ENCODE measurements at regions not wholly inside any gene's neighbourhood (a gene's known extent, or its start where the extent isn't known, plus 50 kb on each side); places are given as distances from the start of the nearest gene placed in this dataset.

GRCh38 chr2:125581557-125581956 lies 1074.4 kb upstream of the GYPC start:
- no peak overlapping the region for H3K4me3 ChIP-seq (ENCODE audit: low read depth, poor library complexity, severe bottlenecking)
- WGBS, 2 donors: 27 to 34% methylated on average over 4 of the region's 4 CpGs
- no peak for DNase-seq (ENCODE audit: low spot score in 2 of 2)
- no peak for TF ChIP-seq CTCF (IDR thresholded peaks at IDR 0.05)
- no peak for TF ChIP-seq POLR2A (IDR thresholded peaks at IDR 0.05)
- intact Hi-C loops (cut with DNase I; ENCODE audit: low total_unique reads): no loop called here

- 19 to 22% methylated on average over 1 of the region's 1 CpG for WGBS, 2 donors
These were observed 1073.4 kb upstream of the GYPC start for GRCh38 chr2:125582516-125582915.

GRCh38 chr2:125584732-125585131 lies 1071.2 kb upstream of the GYPC start:
- 83 to 86% methylated on average over 1 of the region's 1 CpG for WGBS, 2 donors
- intact Hi-C loops (cut with DNase I; ENCODE audit: low total_unique reads): no loop called here
- H3K4me3 ChIP-seq (ENCODE audit: low read depth, poor library complexity, severe bottlenecking): no peak overlapping the region
- DNase-seq (ENCODE audit: low spot score in 2 of 2): no peak
- TF ChIP-seq POLR2A (IDR thresholded peaks at IDR 0.05): no peak

More at GRCh38 chr2:125582516-125582915, 1073.4 kb upstream of the GYPC start:
- intact Hi-C loops (cut with DNase I; ENCODE audit: low total_unique reads): no loop called here
- no peak for TF ChIP-seq CTCF (IDR thresholded peaks at IDR 0.05)
- TF ChIP-seq POLR2A (IDR thresholded peaks at IDR 0.05): no peak
- DNase-seq (ENCODE audit: low spot score in 2 of 2): no peak
- H3K4me3 ChIP-seq (ENCODE audit: low read depth, poor library complexity, severe bottlenecking): no peak overlapping the region

- DNase-seq (ENCODE audit: low spot score in 2 of 2): no peak
- intact Hi-C loops (cut with DNase I; ENCODE audit: low total_unique reads): no loop called here
These were observed 1067.2 kb upstream of the GYPC start for GRCh38 chr2:125588780-125589179.

GRCh38 chr2:125591954-125592353 lies 1064.0 kb upstream of the GYPC start:
- intact Hi-C loops (cut with DNase I; ENCODE audit: low total_unique reads): no loop called here
- no peak overlapping the region for H3K4me3 ChIP-seq (ENCODE audit: low read depth, poor library complexity, severe bottlenecking)
- DNase-seq (ENCODE audit: low spot score in 2 of 2): no peak
- TF ChIP-seq CTCF (IDR thresholded peaks at IDR 0.05) (no peak), POLR2A (IDR thresholded peaks at IDR 0.05) (no peak)
- 58 to 61% methylated on average over 4 of the region's 4 CpGs for WGBS, 2 donors

More at GRCh38 chr2:125588780-125589179, 1067.2 kb upstream of the GYPC start:
- no peak overlapping the region for H3K4me3 ChIP-seq (ENCODE audit: low read depth, poor library complexity, severe bottlenecking)
- WGBS, 2 donors: 81 to 89% methylated on average over 1 of the region's 1 CpG
- TF ChIP-seq CTCF (IDR thresholded peaks at IDR 0.05) (no peak), POLR2A (IDR thresholded peaks at IDR 0.05) (no peak)

DNA sequence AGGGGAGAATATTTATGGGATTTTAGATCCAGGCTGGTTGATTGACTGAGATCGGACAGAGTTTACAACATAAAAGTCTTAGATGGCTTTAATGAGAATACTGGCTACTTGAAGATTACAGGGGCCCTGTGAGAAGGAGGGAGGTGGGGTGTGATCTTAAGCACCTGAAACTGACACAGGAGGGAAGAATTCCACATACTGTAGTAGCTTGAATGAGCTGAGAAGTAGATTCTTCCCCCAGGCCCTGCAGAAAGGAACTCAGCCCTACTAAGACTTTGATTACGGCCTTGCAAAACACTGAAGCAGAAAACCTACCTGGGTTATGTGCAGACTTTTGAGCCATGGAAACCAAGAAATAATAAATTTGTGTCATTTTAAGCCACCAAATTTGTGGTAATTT lies 1062.9 kb upstream of the GYPC start:
- H3K4me3 ChIP-seq (ENCODE audit: low read depth, poor library complexity, severe bottlenecking): no peak overlapping the region
- TF ChIP-seq CTCF (IDR thresholded peaks at IDR 0.05) (no peak), POLR2A (IDR thresholded peaks at IDR 0.05) (no peak)
- no peak for DNase-seq (ENCODE audit: low spot score in 2 of 2)
- 59 to 68% methylated on average over 2 of the region's 2 CpGs for WGBS, 2 donors
- intact Hi-C loops (cut with DNase I; ENCODE audit: low total_unique reads): no loop called here

Data from lower leg skin (tissue), 4 donors.